ENCODE measurements at regions not wholly inside any gene's neighbourhood (a gene's known extent, or its start where the extent isn't known, plus 50 kb on each side); places are given as distances from the start of the nearest gene placed in this dataset.

DNA sequence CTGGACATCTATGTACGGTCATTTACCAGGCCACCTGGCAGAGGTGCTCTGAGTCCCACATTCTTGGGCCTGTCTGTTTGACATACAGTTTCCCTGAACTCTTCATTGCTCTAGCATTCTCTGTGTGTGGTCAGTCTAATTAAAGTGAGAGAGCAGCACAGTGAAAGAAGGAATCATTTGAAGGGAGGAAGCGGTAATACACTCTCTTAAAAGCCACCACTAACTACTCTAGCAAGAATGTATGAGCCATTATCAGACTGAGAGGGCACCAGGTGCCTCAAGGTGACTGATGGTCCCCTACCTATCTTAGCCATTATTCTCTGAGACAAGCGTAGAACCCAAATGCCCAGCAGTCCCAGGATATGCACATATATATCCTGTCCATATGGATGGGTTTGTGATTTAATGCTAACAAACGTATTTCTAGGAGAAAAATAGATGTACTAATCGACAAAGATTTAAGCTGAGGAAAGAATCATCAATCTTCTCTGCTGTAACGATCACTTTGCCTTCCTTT, 527.2 kb downstream of the PRELID2 start:
- Histone ChIP-seq H2AK5ac (ENCODE audit: low read depth, low read length) (no peak overlapping the region), H3K27me3 (ENCODE audit: control insufficient read depth, insufficient read depth, low read length) (no peaks in the 10 kb centered on the region), H2AFZ (replicated peaks; ENCODE audit: low read length, poor library complexity) (no peak overlapping the region), H3K56ac (ENCODE audit: extremely low read depth, insufficient read depth, low read length) (no peak overlapping the region), H3K9me3 (ENCODE audit: control insufficient read depth, insufficient read depth, low read length) (no peaks in the 10 kb centered on the region), H2BK120ac (ENCODE audit: low read depth, low read length) (no peak overlapping the region), H2BK15ac (ENCODE audit: low read depth, low read length) (no peak overlapping the region), H4K5ac (ENCODE audit: low read depth, low read length) (no peak overlapping the region), H3K4me2 (ENCODE audit: low read depth, low read length) (no peak overlapping the region), H4K91ac (ENCODE audit: insufficient read depth, low read depth, low read length) (no peak overlapping the region), H3K18ac (ENCODE audit: low read depth, low read length) (no peak overlapping the region), H3K4ac (ENCODE audit: low read depth, low read length) (no peak overlapping the region), H3K23ac (ENCODE audit: low read depth, low read length) (no peak overlapping the region), H3K79me1 (ENCODE audit: low read depth in 1 of 2, low read length in 2 of 2) (no peaks in the 10 kb centered on the region), H3K4me3 (ENCODE audit: insufficient read depth, low read depth, low read length) (no peak overlapping the region), H4K20me1 (ENCODE audit: insufficient read depth, low read length) (no peaks in the 10 kb centered on the region), H4K8ac (ENCODE audit: low read depth in 2 of 2, low read length in 2 of 2) (no peak overlapping the region), H3K14ac (replicated peaks; ENCODE audit: low read depth, low read length) (no peak overlapping the region), H3K9me1 (ENCODE audit: insufficient read depth, low read length) (no peaks in the 10 kb centered on the region; the same call in 1 of the 2 replicates), H2BK5ac (ENCODE audit: low read depth, low read length, poor library complexity, severe bottlenecking) (no peak overlapping the region), H3K9ac (ENCODE audit: low read depth, low read length) (no peak overlapping the region), H3K4me1 (ENCODE audit: control insufficient read depth, insufficient read depth, low read length) (no peaks in the 10 kb centered on the region), H2AK9ac (replicated peaks; ENCODE audit: low read depth, low read length, poor library complexity) (no peak overlapping the region), H3K27ac (ENCODE audit: insufficient read depth, low read length) (no peak overlapping the region), H3K36me3 (ENCODE audit: control insufficient read depth, insufficient read depth, low read length) (no peaks in the 10 kb centered on the region), H2BK20ac (ENCODE audit: low read depth, low read length) (no peak overlapping the region)
- ChIA-PET CTCF (no interaction called here), POLR2A (ENCODE audit: unreplicated experiment) (no interaction called here)
- intact Hi-C loops (cut with micrococcal nuclease), result no loop called here
- ATAC-seq (ENCODE audit: low read depth) (no peak), DNase-seq (no peak)
- no CpG with 5 or more reads among the region's 6 CpGs for WGBS, 2 experiments (ENCODE audit: extremely low coverage in 2 of 2, insufficient read length in 1 of 2)
- in situ Hi-C loops (cut with MboI; ENCODE audit: low sequenced_read_pairs), result no loop called here
- BruUV-seq (replicated peaks), result no TSS peak
- dilution Hi-C loops (cut with HindIII; ENCODE audit: low sequenced_read_pairs, unreplicated experiment), result no loop called here
- TF ChIP-seq FOS (IDR thresholded peaks at IDR 0.05; ENCODE audit: low read depth, low read length) (no peak), BHLHE40 (IDR thresholded peaks at IDR 0.05; ENCODE audit: low read depth, low read length) (no peak), MAFK (IDR thresholded peaks at IDR 0.05; ENCODE audit: low read depth, low read length) (no peak), RAD21 (IDR thresholded peaks at IDR 0.05; ENCODE audit: low read length) (no peak), POLR2A (IDR thresholded peaks at IDR 0.05; ENCODE audit: low read depth, low read length) (no peak), MAZ (IDR thresholded peaks at IDR 0.05; ENCODE audit: borderline replicate concordance, low read depth, low read length) (no peak), CEBPB (IDR thresholded peaks at IDR 0.05; ENCODE audit: low read depth, low read length) (no peak), CHD1 (IDR thresholded peaks at IDR 0.05; ENCODE audit: low read depth, low read length) (no peak), MXI1 (IDR thresholded peaks at IDR 0.05; ENCODE audit: borderline replicate concordance, low read depth, low read length) (no peak)
- TF ChIP-seq, protein P1, sequence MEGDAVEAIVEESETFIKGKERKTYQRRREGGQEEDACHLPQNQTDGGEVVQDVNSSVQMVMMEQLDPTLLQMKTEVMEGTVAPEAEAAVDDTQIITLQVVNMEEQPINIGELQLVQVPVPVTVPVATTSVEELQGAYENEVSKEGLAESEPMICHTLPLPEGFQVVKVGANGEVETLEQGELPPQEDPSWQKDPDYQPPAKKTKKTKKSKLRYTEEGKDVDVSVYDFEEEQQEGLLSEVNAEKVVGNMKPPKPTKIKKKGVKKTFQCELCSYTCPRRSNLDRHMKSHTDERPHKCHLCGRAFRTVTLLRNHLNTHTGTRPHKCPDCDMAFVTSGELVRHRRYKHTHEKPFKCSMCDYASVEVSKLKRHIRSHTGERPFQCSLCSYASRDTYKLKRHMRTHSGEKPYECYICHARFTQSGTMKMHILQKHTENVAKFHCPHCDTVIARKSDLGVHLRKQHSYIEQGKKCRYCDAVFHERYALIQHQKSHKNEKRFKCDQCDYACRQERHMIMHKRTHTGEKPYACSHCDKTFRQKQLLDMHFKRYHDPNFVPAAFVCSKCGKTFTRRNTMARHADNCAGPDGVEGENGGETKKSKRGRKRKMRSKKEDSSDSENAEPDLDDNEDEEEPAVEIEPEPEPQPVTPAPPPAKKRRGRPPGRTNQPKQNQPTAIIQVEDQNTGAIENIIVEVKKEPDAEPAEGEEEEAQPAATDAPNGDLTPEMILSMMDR (conservative IDR thresholded peaks at IDR 0.05; ENCODE audit: low read depth, low read length), result no peak

All from IMR-90 (cell line).